ENCODE measurements at regions not wholly inside any gene's neighbourhood (a gene's known extent, or its start where the extent isn't known, plus 50 kb on each side); places are given as distances from the start of the nearest gene placed in this dataset.
"Not testable (repeated sequence)": the region's sequence is repeated elsewhere in the genome, so short reads cannot be mapped to it uniquely, and the experiment has no call there.

DNA sequence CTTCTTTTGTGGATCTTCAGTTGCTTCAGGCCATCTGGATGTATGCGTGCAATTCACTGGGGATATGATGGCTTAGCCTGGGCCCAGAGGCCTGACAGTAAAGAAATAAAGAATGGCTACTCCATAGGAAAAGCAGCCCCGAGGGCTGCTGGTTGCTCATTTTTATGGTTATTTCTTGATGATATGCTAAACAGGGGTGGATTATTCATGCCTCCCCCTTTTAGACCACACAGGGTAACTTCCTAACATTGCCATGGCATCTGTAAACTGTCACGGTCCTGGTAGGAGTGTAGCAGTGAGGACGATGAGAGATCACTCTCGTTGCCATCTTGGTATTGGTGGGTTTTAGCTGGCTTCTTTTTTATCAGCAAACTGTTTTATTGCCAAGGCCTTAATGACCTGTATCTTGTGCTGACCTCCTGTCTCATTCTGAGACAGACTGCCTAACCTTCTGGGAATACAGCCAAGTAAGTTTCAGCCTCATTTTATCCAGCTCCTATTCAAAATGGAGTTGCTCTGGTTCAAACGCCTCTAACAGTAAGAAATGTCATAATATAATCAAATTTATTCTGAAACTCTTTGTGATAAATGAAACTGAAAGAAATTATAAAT, 60.5 kb downstream of the DSEL start:
- no peak for DNase-seq

DNA sequence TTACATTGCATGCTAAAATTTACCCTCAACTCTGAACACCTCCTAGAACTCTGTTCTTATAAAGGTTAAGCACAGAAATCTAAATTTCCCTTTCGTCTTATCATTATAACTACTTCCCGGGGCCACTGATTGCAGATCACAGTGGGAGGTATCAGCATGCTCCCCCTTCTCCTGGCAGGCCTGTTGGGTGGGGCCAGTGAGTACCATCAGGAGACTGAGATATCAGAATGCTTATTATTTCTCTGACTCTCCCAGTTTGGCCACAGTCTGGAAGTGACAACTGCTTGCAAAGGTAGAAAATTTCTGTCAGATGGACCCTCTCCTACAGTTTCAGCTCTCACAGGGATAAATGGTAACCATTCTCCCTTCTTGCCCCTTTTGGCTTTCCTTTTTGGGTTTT, 62.6 kb downstream of the DSEL start:
- DNase-seq, result no peak

DNA sequence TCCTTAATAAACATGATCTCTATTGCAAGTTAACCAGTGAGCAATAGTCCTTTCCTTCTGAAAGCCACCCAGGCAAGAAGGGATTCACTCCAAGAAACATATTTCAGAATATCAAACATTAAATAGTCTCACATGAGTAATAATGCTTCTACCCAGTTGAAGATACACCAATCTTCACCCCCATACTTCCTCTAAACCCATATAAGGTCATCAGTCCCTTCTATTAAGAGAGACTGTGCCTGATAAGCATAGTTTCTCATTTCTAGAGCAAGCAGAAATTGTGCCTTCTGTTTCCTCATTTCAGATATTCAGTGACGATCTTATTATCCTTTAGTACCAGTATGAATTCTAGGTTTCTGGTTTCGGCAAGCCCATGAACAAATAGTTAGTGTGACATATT, 64.6 kb downstream of the DSEL start:
- DNase-seq, result no peak

DNA sequence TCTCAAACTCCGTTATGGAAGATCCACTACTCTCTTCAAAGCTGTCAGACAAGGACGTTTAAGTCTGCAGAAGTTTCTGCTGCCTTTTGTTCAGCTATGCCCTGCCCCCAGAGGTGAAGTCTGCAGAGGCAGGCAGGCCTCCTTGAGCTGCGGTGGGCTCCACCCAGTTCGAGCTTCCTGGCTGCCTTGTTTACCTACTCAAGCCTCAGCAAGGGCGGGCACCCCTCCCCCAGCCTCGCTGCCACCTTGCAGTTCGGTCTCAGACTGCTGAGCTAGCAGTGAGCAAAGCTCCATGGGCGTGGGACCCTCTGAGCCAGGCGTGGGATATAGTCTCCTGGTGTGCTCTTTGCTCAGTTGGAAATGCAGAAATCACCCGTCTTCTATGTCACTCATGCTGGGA, 65.4 kb downstream of the DSEL start:
- peak in 1 of 2 donors; percentile 19 for DNase-seq

DNA sequence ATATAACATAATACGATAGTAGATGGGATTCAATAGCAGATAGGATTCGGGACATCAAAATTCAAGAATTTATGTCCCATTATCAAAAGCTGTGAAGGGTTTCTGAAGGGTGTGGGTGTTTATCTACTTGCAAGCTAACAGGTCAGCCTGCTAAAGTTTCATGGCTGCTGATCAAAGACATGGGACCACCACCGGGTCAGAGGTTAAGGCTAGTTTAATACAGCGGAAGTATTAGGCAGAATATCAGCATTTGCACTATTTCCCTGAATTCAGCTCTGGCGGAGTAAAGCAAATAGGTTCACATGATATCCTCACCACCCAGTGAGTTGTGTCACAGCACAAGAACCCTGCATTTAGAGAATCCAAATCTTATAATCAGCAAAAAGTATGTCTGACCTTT, 82.5 kb downstream of the DSEL start:
- no peak for DNase-seq

DNA sequence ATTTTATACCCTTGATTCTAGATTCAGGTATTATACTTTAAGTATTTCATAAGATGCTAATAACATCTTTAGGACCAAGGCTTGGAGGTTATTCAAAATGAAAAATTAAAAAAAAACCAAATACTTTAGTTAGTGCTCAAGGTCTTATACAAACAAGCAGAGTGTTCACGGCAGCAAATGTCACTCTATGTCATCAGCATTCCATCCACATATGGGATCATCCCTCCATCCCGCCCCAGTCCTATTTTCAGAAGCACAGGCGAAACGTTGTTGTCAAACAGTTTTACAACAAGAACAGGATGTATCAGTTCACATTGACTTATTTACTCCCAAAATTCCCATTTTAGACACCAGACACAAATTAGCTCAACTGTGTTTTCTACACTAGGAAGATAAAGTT, 83.7 kb downstream of the DSEL start:
- no peak for DNase-seq

DNA sequence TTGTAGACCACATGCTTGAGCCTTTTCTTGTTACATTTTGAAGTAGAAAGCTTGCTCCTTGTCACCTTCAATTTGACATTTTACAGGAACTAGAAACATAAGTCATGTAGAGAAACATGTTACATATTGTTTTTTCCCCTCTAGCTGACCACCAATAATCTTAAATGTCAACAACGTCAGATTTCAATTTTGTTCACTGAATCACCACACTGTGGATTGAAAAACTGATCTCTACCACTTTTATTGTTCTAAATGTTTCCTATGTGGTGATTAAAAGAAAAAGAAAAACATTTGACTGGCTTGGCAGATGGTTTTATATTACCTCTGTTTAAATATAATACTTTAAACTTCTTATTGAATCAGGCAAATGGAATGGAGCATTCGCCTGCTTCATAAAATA, 87.7 kb downstream of the DSEL start:
- DNase-seq, result no peak

DNA sequence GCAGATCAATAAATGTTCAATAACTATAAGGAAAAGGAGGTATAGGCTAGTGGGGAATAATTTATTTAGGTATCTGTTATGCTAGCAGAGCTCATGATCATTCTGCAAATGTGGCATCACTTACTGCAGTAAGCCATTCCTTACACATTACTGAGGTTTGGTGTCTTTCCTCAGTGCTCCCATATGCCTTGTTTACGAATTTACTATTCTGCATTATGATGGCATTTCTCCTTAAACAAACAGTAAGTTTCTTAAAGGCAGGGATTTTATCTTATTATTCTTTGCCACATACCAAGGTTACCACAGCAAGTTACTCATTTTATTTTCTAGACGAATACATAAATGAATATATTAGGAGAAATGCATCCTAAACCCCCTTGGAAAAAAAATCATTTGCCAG, 88.4 kb downstream of the DSEL start:
- DNase-seq, result no peak

DNA sequence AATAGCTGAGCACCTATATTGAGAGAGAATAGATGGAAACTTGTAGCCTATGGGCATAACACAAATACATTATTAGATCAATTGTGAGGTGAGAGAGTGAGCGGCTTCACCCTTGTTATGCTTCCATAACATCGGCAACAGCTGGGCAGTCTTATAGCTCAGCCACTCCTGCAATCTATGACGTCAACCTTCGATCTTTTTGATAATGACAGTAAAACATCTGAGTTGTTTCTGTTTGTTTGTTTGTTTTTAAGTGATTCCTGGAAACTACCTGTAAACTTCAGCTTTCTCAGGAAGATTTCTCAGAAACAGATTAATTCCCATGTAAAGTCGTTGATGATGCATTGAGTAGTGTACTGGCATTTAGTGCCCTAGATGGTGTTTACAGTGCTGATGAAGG, 90.0 kb downstream of the DSEL start:
- DNase-seq, result no peak

DNA sequence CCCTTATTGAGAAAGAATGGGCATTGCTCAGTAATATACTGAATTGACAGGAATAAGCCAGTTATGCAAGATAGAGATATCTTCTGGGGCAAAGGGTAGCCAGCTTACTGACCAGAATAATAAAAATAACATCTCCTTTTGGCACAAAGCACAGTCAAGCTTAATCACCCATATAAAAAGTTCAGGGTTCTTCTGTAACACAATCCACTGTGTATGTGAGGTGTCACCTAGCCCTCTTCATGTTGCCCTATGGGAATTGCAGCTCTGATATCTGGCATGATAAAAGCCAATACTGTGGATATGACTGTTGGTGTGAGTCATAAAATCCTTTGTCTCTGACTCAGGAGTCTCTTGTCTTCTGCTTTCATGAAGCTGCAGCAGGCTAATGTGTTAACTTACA, 90.8 kb downstream of the DSEL start:
- no peak for DNase-seq

DNA sequence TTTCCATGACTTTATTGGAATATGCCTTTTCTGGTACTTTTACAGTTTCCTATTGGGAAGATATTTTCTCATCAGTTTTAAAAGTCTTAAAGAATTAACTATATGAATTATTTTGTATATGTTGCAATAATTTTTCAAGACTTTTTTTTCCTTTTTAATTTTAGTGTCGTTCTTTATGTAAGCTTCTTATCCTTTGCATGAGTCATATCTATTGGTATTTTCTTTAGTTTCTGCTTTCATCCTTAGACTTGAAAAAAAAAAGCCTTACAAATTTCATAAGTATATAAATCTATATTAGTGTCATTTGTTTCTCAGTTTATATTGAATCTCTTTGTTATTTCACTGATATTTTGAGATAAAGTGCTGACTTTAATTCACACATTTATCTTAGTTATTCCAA, 94.9 kb downstream of the DSEL start:
- no peak for DNase-seq

DNA sequence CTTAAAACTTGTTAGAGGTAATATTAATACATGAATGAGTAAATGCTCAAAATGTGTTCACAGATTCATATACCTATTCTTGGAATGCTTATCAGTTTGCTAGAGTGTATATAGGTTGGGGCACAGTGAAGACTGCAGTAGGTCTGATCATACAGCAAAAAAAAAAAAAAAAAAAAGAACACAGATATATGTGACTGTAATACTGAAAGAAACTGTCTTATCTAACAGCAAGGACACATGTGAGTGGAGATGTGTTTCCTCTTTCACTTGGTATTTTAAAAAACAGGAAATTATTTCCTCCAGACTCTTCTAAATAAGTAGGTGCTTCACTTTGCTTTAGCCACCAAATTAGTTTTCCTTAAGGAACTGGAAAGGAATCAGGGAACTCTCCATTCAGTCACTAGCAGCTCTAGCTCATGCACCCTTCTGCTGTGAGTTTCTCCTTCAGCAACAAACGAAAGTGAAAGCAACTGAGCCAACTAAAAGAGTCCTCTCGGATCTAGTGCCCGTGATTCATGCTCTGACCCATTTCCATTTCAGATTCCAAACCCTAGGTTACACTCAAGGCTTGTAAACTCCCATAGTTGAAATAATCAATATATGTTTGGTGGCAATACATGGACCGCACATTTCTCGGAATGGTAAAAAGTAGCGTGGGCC, 98.5 kb downstream of the DSEL start:
- peak in 1 of 2 donors; percentile 59 for DNase-seq

DNA sequence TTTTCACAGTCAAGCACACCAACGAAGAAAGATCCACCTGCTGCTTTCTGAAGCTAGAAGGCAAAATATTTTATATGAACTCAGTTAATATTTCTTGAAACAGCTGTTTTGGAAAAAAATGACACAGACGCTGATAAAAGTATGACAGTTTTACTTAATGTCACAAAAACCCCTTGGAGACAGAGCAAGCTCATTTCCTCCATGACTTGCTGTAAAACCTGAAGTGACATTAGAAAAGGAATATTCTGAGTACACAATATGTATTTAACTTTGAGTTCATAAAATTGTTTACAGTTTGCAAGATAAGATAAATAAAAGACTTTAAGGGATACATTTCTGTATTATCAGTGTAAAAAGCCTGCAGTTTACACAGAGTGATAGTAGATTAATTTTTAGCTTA, 105.4 kb downstream of the DSEL start:
- no peak for DNase-seq

DNA sequence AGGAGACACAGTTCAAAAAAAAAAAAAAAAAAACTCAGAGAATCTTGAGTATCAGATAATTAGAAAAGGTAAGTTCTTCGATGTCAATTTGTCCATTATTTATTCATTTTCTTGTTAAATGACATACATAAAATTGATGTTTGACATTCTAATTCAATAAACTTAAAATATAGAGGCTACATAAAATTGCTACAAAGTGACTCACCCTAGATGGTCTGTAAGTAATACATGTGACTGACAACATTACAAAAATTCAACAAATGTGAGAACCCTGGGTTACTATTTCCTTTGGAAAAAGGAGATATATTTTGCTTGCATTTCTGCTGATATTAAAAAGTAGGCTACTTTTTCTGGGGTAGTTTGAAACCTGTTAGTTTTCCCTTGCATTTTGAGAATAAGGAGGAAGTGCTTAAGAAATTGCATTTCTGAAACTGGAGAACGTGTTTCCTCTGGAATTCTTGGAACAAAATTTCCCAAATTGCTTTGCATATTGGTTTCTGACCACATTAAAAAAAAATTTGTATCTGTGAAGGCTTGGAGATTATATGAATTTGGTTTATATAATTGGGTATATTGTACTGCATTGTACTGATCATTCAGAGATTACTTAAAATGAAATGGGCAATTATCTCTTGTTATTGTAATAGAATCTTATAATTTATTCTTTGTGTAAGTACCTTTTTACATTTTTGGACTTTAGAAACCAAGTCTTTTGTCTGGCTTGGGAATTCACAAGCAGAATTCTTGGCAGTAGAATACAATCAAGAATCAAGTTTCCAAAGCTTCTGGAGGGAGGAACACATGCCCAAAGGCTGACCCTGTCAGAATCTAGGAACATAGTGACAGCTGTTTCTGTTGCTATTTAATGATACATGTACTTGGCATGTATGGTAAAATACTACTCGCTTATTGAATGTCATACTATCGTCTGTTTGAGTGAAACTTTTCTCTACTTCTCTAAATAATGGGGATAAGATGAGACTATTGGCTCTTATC, 106.1 kb downstream of the DSEL start:
- no peak for DNase-seq

DNA sequence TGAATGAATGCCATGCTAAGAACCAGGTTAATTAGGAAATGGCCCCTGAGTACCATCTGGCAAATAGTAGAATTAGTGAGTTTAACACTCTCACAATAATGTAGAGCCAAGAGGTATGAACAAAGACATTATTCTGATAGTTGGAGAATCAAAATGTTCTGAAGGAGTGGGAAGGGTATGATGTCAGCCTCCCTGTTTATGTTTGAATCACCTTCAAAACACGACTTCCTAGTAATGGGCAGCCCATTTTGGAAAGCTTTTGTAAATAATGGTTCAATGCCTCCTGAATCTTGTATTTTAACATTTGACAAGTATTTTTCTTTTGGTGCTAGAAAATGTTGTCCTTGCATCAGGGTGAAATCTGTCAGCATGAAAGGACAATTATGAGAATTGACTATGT, 108.3 kb downstream of the DSEL start:
- DNase-seq, result no peak

DNA sequence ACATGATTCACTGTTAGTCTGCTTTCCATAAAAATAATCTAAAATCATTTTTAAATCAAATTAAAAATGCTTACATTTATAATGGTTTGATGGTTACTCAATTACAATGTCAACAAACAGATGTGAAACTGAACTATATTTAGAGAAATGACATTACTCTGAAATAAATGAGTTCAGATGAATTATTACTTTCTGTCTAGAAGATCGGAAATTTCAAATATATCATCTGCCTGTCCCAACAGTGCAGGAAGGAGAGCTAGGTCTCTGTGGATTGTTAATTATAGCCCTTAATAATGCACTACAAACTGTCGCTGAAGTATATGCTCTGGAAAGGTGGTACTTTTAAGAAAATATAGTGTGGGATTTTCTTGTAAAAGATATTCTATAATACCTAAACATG, 109.8 kb downstream of the DSEL start:
- DNase-seq, result no peak

DNA sequence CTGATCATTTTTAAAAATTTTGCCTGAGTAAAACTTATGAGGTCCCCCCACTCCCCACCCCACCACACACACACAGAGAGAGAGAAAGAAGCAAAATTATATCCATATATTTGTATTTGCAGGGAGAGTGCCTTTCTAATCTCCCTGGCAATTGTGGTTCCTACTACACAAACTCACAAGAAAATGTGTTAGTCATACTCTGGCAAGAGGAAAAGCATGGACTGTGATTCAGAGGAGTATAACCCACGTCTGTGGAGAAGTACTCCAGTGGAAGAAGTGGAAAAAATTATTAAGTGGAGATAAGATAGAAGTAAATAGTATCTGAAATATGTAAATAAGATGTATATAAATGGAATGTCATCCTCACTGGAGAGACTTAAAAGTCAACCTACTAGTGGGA, 114.0 kb downstream of the DSEL start:
- no peak for DNase-seq

DNA sequence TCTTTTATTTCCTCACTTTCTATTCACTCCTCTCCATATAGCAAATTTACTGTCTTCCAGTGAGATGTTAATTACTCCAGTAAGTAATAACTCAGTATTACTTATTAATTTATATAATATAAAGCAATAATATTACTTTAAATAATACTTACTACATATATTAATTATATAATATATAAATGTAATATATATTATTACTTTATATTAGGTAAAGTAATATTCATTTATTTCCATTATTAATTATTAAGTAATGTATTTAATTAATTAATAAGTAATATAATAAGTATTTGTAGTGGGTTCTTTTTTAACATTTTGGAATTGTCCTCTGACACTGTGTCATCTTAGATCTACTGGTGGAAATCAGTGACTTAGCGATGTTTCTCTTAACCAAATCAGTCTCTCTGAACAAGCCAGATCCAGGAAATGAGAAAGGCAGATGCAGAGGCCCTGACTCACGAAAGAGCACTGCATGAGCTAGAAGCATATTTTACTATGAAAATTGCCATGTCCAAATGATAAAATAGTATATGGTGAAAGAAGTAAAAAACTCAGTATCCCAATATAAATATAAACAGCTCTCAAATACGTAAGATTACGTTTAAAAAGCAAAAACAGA, 115.9 kb downstream of the DSEL start:
- DNase-seq, result no peak

DNA sequence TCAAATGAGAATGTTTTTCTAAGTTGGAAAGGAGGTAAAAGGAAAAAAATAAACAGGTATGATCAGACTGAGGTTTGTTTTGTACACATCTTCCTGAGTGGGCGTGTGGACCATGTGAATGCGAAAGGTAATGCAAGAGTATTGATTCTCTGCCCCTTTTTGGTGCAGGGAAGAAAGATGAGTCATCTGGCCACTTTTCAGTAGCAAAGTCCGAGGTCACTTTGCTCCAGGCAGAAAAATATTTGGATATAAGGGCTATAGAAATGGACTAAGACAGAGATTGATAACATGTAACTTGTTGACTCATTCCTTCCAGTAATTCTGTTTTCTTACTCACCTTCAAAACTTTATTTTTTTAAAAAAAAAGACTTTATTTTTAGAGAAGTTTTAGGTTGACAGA, 130.5 kb downstream of the DSEL start:
- no peak for DNase-seq

DNA sequence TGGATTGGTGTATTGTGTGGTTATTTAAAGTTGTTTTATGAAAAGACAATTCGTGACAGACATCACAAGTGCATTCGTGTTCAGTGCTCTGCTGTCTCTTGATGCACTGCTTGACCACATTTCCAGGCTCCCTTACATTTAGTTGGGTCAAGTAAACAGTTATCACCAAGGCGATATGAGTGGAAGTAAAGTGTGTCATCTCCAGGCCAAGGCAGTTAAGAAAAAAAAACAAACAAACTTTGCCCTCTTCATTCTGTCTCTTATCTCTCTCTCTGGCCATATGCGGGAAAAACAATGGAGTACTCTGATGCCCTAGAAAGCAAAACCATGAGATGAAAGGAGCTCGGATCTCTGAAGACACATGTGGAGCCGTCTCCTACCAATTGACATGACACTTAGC, 131.1 kb downstream of the DSEL start:
- DNase-seq, result no peak

DNA sequence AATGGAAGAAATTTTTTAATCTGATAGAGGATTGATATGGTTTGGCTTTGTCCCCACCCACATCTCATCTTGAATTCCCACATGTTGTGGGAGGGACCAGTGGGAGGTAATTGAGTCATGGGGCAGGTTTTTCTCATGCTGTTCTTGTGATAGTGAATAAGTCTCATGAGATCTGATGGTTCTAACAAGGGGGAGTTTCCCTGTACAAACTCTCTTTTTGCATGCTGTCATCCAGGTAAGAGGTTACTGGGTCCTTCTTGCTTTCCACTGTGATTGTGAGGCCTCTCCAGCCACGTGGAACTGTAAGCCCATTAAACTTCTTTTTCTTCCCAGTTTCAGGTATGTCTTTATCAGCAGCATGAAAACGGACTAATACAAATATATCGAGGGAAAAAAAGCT, 132.5 kb downstream of the DSEL start:
- DNase-seq, result not testable (repeated sequence)

DNA sequence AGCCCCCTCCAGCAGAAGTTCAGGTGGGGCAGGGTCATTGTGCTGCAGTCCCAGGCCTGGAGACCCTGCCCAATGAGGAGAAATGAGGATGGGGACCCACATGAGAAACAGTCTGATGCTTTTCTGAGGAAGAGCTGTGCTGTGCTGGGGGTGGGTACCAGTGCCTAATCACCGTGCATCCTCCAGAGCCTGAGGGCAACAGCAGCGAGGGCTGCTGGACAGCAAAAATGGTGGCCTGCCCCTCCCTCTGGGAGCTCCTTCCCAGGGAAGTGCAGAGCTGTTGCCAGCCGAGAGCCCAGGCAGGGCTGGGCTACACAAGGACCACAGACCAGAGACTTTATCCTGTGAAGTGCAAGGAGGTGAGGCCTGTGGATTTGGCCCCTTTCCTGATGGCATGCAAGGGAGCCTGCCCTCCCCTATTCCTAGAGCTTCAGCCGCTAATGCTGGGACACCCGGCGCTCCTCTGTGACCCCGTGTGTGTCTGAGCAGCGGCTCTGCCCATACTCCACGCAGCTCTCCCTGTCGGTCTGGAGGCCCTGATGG, 134.8 kb downstream of the DSEL start:
- no peak for DNase-seq

DNA sequence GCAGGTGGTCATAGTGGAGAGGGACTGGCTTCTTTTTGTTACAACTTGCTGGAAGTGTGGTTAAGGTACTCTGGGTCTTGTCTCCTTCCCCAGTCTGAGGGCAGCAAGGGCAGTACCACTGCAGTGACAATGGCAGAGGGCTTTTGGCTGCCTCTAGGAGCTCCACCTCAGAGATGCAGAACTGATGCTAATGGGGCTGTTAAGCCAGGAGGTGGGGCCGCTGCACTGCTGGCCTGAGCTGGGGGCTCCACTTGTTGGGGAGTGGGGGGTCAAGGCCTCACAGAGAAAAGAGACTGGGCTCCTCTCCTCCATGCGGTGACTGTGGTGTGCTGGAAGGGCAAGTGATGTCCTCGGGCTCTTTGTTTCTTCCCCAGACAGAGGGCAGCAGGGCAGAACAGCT, 135.7 kb downstream of the DSEL start:
- no peak for DNase-seq
